NCI-H748 (cell line): ENCODE measurements at regions not wholly inside any gene's neighbourhood (a gene's known extent, or its start where the extent isn't known, plus 50 kb on each side); places are given as distances from the start of the nearest gene placed in this dataset.
A peak's percentile ranks its signal among the peaks of the same experiment; 100 is the strongest.

ENCODE experiments used
- DNase-seq: peaks from one replicate; lab custom pipeline; 2025; ENCODE audit not compliant: unreplicated experiment; lab: John Stamatoyannopoulos, UW

DNA sequence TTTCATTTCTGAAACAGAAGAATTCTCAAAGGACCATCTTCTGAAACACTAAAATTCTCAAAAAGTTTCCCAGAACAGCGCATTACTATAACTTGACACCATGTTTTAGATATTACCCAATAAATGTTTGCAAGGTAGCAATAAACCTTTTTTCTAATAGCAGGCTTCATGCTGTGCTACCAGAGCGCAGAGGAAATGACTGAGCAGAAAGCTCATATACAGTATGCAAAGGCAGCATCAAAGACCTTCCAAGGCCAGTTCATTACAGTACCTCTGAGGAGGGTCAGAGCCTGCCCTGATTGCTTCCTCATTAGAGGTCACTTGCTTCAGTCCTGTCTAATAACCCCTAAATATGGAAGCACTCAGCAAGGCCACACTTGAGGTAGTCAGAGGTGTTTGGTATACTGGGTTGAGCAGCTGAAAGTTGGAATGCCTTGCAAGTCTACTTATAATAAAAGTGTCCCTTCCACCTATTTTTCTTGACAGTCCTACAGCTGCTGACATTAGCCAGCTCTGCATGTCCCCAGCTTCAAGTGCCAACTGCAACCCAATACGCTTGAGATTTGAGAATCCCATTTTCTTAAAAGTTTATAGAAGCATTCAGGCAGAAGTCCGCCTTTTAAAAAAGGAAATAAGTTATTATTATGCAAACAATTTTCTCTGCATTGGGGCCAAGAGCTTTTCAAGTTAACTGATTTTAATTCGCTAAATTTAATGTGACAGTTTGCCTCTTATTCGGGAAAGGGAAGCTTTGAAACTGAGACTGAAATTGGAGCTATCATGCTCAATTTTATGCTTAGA is 207.2 kb downstream of the ZC3H11B start:
- peak; percentile 7 for DNase-seq

DNA sequence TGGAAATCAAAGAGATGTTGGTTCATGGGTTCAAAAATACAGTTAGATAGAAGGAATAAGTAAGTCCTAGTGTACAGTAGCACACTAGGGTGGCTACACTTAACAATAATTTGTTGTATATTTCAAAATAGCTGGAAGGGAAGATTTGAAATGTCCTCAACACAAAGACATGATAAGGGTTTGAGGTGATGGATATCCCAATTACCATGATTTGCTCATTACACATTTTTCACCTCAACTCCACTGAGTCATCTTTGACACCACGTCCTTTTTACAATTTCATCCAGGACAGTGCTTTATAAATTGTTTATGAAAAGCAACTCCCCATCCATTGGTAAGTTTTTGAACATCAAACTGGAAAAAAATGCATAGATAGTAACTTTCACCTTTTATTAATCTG is 208.3 kb downstream of the ZC3H11B start:
- DNase-seq = no peak

DNA sequence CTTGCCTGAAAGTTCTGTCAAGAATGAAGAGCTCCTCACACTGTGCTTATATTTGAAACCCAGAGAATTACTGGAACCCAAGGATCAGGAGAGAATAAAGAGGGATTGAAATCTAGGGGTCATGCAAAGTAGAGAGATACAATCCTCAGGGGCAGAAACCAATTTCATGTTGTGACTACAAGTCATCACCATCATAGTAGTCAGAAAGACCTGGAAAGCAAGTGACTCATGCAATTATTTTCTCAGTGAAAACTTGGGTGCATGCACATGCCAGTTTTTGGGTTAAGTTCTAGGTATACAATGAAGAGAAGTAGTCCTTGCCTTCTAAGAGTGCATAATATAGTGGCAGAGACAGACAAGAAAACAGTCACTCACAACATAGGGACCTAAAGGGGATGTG is 210.0 kb downstream of the ZC3H11B start:
- DNase-seq = no peak

DNA sequence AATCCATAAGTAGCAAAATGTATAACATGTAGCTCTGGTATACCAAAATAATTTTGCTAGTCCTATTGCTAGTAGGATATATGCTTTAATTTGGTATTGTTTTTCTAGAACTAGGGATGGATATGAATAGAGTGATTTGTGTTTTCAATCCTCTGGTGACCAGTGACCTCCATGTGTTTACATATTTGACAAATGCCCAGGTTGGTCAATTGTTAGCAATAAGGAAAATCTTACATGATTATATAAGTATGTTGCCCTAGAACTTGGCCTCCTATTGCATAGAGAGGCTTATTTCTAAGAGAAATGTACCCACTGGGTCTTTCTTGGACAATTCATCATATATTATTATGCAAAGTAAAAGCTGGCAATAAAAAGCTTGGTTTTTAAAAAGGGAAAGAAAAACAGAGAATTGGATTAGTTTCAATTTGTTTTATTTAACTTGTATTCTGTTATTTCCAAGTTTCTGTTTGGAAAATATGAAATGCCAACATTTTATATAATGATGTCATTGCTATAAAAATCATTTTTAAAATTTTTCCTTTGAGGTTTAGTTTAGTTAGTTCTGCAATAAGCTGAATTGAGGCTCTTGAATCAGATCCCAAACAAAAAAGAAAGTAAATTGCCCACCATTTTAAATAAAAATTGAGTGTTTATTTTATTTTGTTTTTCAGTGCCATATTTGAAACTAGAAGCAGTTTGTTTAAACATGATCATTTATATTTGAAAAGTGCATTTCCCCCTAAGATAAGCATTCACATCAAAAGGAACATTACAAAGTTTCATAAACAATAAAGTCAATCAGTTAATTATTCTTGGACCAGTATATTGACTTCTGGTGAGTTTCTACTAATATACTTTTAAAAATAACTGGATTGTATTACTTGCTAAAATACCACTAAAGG is 210.9 kb downstream of the ZC3H11B start:
- no peak for DNase-seq

DNA sequence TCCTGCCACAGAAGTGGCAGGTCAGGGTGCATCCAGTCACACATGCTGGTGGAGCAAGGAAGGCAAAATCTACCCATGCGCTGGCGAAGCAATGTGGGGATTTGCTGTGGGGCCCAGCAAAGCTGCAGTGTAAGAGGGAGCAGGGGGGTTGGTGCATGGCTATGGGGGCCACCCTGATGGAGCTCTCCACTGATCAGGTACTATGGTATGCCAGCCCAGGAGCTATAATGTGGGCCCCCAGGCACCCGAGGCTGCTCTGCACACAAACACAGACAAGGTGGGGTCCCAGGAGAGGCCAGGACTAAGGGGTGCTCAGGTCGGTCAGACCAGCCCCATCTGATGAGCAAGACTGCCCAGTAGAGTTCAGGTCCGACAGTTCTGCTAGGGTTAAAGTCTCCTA is 213.5 kb downstream of the ZC3H11B start:
- no peak for DNase-seq

DNA sequence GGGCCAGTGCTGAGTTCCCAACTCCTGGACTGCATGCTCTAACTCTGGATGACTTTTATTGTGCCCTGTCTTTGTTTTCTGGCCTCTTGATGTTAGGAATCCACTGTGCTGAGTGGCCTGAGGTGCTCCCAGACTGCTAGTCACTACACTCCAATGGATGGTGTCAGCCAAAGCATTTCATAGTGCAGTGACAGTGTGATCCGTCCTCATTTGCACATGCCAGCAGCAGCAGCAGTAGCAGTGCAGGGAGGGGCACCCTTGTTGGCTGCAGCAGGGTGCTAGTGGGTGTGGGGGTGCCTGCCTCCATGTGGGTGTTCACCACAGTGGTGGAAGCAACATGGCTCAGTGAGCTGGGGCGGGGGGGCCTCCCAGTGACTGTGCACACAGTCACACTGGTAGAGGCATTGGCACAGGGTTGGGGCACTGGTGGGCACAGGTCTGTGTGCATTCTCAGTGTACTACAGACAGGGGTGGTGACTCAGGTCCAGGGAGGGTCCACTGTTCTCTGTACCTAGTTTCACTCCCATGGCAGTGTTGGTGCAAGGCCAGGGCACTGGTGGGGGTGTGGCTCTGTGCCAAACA is 214.0 kb downstream of the ZC3H11B start:
- no peak for DNase-seq

DNA sequence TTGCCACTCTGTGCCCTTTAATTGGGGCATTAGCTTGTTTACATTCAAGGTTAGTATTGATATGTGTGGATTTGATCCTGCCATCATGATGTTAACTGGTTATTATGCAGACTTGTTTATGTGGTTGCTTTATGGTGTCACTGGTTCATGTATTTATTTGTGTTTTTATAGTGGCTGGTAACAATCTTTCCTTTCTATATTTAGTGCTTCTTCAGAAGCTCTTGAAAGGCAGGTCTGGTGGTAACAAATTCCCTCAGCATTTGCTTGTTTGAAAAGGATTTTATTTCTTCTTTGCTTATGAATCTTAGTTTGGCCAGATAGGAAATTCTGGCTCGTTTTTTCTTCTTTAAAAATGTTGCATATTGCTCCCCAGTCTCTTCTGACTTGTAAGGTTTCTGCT is 215.4 kb downstream of the ZC3H11B start:
- no peak for DNase-seq

DNA sequence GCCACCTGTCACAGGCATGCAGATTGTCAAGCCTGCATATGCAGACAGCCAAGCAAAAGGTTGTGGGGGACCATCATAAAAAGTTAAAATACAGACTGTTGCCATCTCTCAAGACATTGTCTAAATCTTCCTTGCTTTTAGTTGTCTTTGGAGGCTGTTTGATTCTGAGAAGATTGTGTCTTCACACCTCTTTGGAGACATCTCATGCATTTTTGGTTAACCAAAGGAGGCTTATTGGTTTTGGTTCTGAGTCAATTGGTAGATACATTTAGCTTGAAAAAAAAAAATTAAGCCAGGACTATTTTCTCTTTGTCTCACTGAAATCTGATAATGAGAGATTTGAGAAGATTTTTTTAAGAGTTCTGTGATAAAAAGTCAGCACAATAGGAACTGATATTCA is 217.6 kb downstream of the LYPLAL1 start:
- DNase-seq = no peak

DNA sequence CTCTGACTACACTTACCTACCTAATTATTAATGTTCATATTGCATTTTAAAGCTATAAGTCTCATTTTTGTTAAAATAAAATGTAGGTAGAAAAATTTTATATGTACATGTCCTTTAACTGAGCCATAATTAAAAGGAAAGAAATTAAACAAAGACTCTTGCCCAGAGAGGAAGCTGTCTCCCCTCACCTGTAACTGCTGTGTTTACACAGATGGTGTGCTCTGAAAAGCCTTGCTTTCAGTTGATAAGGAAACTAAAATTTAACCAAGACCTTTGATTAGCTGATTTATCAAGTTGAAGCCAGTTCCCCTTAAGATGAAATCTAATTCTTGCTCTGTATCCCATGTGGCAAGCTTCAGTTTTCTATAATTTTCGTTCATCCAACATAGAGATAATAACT is 213.5 kb downstream of the LYPLAL1 start:
- peak; percentile 83 for DNase-seq

DNA sequence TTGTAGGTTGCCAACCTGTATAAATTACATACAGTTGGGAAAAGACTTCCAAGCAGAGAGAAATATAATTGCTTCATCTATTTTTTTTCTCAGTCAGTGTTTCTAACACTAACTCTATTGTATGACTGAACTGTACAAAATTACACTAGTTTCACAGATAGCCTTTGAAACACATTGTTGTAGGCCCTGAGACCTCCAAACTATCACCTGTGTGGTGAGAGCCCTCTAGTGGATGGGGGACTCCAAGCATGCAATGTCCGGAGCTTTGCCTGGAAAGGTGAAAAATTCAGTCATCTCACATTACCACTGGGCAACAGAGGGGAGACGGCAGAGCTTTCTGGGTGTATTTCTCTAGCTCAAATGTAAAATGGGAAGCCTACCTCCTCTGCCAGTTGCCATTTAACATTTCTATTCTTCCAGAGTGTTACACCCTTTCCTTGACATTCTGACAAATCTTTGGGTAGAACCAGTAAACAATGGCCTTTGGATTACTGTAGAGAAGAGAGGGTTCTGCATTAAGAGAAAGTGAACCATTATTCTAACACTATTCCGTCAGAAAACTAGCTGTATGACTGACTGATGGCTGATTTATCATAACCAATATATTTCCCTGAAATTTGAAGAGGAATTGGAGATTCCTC is 212.2 kb downstream of the LYPLAL1 start:
- peak; percentile 87 for DNase-seq

DNA sequence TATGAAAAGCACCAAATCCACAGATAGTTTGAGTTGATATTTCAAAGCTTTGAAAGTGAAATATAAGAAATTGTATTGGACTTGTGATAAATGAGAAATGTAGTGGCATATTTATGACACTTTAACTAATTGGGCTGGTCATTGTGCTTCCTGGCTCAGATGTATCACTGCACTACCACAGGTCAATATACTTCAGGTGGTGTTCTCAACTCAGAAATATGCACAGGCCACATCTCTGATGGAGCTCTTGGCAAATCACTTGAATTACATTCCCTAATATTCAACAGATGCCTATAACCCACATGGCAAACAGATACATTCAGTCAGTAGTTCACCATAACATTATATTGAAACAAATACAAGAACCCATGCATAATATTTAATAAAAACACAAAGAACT is 209.6 kb downstream of the LYPLAL1 start:
- no peak for DNase-seq

DNA sequence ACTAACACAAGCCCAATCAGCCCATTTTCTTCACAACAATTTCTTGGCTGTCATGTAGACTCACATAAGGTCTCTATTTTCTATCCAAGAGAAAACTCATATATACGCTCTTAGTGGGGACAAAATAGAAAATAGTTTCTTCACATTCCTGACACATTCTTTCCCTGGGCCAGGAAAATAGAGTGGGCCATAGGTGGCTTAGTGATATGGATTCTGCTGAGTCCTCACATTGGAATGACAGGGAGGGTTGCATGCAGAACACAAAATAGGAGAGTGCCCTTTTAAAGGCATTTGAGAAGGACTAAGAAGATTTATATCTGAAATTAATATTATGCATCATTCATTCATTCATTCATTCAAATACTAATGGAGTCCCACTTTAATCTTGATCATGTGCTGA is 207.7 kb downstream of the LYPLAL1 start:
- DNase-seq = no peak

DNA sequence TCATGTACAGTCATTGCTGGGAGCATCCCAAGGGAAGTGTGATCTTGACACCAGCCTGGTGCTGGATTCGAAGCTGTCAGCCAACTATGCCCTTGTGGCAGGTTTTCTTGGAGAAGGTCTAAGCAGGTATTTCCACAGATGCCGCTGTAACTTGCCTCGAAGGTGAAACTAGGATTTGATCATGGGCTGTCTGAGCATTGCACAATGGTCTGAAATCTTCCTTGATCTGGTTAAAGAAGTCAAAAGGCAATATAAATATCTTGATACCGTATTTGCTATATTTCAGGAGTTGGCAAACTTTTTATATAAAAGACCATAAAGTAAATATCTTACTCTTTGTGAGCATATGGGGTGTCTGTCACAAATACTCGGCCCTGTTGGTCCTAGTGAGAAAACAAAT is 206.8 kb downstream of the LYPLAL1 start:
- no peak for DNase-seq

DNA sequence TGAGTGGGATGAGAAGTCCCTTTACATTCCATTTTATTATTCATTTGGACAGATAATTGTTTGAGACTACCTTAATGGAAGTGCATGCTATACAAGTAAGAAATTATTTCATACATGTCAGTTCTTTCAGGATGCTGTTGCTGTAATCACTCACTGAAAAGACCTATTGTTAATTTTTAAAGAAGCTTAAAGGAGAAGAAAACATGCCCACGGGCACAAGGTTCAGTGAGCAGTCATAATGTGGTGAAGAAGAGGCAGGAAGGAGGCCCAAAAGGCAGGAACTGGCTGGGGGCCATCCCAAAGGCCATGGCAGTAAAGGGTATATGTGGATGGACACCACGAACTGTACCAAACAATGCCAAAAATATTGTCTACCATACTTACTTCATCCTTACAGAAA is 206.0 kb downstream of the LYPLAL1 start:
- no peak for DNase-seq

DNA sequence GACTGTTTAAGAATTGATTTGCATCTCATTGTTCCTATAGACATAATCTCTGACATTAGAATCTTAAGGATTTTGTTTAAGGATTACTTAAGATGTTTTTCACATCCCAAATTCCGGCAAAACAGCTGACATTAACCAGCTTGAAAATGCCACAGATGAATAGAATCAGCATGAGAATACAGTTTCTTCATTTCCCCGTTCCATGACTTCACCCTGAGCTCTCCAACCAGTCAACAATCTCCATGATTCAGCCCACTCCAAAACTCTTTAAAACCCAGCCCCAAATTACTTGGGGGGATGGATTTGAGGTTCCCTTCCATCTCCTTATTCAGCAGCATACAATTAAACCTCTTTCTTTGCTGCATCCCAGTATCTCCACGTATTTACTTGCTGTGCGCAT is 201.0 kb downstream of the LYPLAL1 start:
- no peak for DNase-seq

DNA sequence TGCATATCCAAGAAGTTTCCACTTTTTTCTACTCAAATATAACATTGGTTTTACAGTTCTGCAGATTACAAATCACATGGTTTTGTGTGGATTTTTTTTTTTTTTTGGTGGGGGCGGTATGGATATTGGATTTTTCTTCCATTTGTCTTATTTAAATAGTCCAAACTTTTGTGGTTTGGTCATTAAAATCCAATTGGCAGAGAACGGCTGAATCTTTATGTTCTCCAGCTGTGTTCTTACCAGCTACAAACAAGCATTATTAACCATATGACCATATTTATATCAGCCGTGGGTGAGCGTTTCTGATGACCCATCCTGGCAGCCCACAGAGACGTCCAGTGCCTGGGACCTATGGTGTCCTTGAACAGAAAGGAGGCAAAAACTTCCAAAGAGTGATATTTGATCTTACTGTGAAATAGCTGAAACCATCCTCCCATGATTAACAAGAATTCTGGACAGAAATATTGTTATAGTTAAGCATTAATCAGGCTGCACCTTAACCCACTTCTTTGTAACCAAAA is 200.4 kb downstream of the LYPLAL1 start:
- no peak for DNase-seq

DNA sequence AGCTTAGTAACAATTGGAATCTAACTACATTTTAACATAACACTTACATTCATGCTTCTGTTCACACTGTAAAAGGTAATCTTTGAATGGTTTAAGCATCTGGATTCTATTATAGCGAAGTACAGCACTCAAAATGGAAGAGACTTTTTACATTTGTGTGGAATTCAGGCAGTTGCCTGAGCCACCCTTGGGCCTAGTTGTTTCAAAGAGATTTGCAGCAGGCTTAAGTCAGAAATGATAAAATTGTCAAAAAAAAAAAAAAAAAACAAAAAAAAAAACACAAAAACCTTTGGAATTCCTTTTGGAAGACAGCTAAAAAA is 199.9 kb downstream of the LYPLAL1 start:
- DNase-seq = no peak

DNA sequence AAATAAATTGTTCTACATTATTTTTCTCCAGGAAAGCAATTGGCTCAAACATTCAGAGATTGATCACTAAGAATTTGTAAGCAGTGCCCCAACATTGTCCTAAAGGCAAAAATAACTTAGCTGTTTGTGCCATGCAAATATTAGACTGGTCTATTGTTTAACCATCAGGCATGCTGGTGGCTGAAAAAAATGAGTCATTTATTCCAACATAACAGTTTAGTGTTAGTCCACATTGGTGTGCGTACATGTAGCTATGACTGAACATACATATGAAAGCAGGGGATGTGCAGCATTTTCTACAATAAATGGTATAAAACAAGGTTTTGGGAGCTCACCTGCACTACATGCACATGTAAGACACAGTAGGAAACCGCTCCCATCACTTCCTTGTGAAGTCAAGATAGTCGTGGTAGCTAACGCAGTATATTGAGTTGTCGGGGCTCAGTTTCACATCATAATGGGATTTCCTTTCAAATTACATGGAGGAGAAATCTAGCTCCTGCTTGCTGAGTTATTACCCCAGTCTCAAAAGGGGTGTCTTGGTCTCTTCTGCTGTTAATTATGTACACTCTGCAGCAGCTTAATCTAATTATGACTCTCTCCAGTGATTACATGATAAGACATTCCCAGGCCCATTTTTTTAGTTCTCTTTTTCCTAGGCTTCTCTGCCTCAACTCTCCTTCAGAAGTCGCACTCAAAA is 199.4 kb downstream of the LYPLAL1 start:
- no peak for DNase-seq

DNA sequence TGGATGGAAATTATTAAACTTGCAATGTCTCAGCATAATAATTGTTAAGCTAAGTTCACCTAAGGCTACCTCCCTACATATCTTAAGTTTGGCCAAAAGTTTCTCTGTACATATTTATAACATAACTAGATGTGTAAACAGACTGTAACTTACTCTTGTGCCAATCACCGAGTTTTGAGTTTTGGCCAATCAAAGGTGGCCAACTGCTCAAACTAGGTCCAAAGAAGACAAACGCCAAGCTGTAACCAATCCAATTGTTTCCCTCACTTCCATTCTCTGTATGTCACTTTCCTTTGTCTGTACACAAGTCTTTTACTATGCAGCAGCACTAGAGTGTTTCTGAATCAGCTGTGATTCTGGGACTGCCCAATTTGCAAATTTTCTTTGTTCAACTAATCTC is 197.8 kb downstream of the LYPLAL1 start:
- no peak for DNase-seq

DNA sequence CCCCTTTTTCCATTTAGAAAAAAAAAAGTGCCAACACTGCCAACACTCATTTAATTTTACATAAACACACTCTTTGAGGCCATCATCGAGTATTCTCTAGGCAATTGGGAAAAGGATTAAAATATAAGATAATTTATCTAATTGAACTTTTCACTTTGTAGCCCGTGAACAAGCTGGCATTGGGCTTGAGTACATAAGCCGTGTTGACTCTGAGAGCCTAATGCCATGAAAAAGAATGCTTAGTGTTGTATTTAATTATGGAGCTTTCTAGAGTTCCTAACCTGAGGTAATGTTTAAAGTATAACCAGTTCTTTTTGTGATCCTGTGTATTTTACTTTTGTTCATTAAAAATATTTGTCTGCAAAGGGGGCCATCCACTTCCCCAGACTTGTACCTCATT is 193.8 kb downstream of the LYPLAL1 start:
- peak; percentile 70 for DNase-seq

DNA sequence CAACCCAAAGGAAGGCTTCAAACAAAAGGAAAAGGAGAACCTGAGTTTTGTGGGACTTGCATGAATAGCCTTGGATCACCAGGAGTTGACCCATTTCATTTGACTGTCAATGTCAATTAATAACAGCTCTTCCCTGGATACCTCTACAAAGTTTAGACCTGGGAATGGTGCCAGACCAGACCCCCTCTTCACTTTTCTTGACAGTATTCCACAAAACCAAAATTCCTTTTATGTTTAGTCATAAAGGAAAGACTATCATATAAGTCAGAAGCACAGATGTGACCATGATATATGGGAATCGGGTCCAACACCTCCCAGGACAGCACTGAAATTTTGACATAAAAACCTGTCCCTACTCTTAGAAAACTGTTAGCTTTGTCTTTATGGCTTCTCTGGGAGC is 191.8 kb downstream of the LYPLAL1 start:
- DNase-seq = no peak
